ENCODE measurements at regions not wholly inside any gene's neighbourhood (a gene's known extent, or its start where the extent isn't known, plus 50 kb on each side); places are given as distances from the start of the nearest gene placed in this dataset.

DNA sequence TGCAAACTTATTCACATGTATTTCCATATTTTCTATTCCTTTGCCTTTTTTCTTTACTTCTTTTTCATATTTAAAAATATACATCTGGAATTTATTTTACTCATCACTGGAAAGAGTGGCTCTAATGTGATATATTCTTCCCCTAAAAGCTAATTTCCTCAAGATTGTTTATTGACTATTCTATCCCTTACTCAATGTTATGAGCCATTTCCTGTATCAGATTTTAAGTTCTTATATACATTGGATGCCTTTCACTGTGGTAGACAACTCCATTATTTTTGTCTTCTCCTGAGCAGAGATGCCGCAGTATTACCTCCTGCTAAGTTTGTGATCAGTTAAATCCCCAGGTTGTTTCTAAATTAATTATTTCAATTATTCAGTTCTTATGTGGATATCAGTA, 418.4 kb upstream of the JAG1 start:
- H3K36me3 ChIP-seq (replicated peaks; ENCODE audit: low read depth, low read length), result no peaks in the 10 kb centered on the region
- H3K79me2 ChIP-seq (ENCODE audit: low read length), result no peaks in the 10 kb centered on the region
- H2AFZ ChIP-seq (ENCODE audit: low read depth, low read length), result no peak overlapping the region
- H3K4me1 ChIP-seq (ENCODE audit: low read length), result no peaks in the 10 kb centered on the region
- no peaks in the 10 kb centered on the region for H4K20me1 ChIP-seq (ENCODE audit: insufficient read depth, low read length)
- no peak overlapping the region for H3K4me2 ChIP-seq (ENCODE audit: low read length)
- no peak overlapping the region for H3K27ac ChIP-seq (ENCODE audit: low read length)
- no peak overlapping the region for H3K4me3 ChIP-seq (ENCODE audit: low read length)
- no peaks in the 10 kb centered on the region for H3K27me3 ChIP-seq (ENCODE audit: low read depth, low read length)
- no peak overlapping the region for H3K9ac ChIP-seq (ENCODE audit: low read length)
- TF ChIP-seq, protein P1, sequence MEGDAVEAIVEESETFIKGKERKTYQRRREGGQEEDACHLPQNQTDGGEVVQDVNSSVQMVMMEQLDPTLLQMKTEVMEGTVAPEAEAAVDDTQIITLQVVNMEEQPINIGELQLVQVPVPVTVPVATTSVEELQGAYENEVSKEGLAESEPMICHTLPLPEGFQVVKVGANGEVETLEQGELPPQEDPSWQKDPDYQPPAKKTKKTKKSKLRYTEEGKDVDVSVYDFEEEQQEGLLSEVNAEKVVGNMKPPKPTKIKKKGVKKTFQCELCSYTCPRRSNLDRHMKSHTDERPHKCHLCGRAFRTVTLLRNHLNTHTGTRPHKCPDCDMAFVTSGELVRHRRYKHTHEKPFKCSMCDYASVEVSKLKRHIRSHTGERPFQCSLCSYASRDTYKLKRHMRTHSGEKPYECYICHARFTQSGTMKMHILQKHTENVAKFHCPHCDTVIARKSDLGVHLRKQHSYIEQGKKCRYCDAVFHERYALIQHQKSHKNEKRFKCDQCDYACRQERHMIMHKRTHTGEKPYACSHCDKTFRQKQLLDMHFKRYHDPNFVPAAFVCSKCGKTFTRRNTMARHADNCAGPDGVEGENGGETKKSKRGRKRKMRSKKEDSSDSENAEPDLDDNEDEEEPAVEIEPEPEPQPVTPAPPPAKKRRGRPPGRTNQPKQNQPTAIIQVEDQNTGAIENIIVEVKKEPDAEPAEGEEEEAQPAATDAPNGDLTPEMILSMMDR (IDR thresholded peaks at IDR 0.05; ENCODE audit: low read depth, low read length), result no peak
- no peak for TF ChIP-seq EZH2phosphoT487 (IDR thresholded peaks at IDR 0.05; ENCODE audit: low read depth)
- no peaks in the 10 kb centered on the region for H3K9me3 ChIP-seq (ENCODE audit: insufficient read depth, low read length)

DNA sequence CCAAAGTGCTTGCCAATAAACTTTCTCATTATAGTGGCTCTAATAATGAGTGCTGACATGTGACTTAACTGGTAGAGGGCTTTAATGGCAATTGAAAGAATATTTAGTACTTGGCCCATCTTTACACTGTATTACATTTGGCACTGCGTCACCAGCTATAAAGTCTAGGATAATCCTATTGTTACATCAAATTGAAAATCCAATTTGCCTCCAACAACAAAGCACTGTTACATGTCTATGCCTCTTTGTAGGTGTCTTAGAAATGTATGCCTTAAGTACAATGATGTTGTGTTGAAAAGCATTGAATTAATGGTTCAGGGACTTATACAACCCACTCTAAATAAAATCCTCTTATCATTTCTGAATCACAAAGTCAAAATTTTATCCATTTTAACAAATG, 420.4 kb upstream of the JAG1 start:
- no peaks in the 10 kb centered on the region for H3K4me1 ChIP-seq (ENCODE audit: low read length)
- H4K20me1 ChIP-seq (ENCODE audit: insufficient read depth, low read length), result no peaks in the 10 kb centered on the region
- H3K79me2 ChIP-seq (ENCODE audit: low read length), result no peaks in the 10 kb centered on the region
- no peak overlapping the region for H2AFZ ChIP-seq (ENCODE audit: low read depth, low read length)
- no peaks in the 10 kb centered on the region for H3K9me3 ChIP-seq (ENCODE audit: insufficient read depth, low read length)
- H3K9ac ChIP-seq (ENCODE audit: low read length), result no peak overlapping the region
- H3K27me3 ChIP-seq (ENCODE audit: low read depth, low read length), result peaks cover 5% of the 10 kb centered on the region; the same call in 1 of the 2 replicates
- H3K36me3 ChIP-seq (replicated peaks; ENCODE audit: low read depth, low read length), result no peaks in the 10 kb centered on the region
- TF ChIP-seq, protein P1 (IDR thresholded peaks at IDR 0.05; ENCODE audit: low read depth, low read length), result no peak
- no peak for TF ChIP-seq EZH2phosphoT487 (IDR thresholded peaks at IDR 0.05; ENCODE audit: low read depth)
- H3K4me3 ChIP-seq (ENCODE audit: low read length), result no peak overlapping the region
- H3K4me2 ChIP-seq (ENCODE audit: low read length), result no peak overlapping the region
- H3K27ac ChIP-seq (ENCODE audit: low read length), result no peak overlapping the region

DNA sequence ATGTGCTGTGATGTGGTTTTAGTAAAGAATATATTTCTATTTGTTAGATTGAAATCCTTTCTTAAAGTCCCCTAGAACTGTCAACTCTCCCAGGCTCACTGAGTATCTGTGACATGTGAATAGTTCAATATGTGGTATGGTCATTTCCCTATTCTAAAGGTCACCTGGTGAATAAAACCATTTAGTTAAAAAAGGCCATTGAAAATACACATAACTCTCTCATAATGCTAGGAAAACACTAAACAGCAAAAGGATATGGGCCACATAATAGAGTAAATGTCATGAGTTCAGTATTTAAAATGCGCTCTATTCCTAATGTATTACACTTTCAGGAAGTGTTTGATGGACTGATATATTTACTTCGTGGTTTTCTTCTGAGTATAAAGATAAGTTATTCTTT, 420.9 kb upstream of the JAG1 start:
- no peaks in the 10 kb centered on the region for H3K9me3 ChIP-seq (ENCODE audit: insufficient read depth, low read length)
- no peaks in the 10 kb centered on the region for H3K4me1 ChIP-seq (ENCODE audit: low read length)
- H2AFZ ChIP-seq (ENCODE audit: low read depth, low read length), result no peak overlapping the region
- no peak overlapping the region for H3K27ac ChIP-seq (ENCODE audit: low read length)
- H3K4me3 ChIP-seq (ENCODE audit: low read length), result no peak overlapping the region
- no peaks in the 10 kb centered on the region for H4K20me1 ChIP-seq (ENCODE audit: insufficient read depth, low read length)
- TF ChIP-seq EZH2phosphoT487 (IDR thresholded peaks at IDR 0.05; ENCODE audit: low read depth), result no peak
- TF ChIP-seq, protein P1 (IDR thresholded peaks at IDR 0.05; ENCODE audit: low read depth, low read length), result no peak
- H3K27me3 ChIP-seq (ENCODE audit: low read depth, low read length), result peaks cover 5% of the 10 kb centered on the region; the same call in 1 of the 2 replicates
- H3K36me3 ChIP-seq (replicated peaks; ENCODE audit: low read depth, low read length), result no peaks in the 10 kb centered on the region
- no peak overlapping the region for H3K9ac ChIP-seq (ENCODE audit: low read length)
- H3K4me2 ChIP-seq (ENCODE audit: low read length), result no peak overlapping the region
- no peaks in the 10 kb centered on the region for H3K79me2 ChIP-seq (ENCODE audit: low read length)

DNA sequence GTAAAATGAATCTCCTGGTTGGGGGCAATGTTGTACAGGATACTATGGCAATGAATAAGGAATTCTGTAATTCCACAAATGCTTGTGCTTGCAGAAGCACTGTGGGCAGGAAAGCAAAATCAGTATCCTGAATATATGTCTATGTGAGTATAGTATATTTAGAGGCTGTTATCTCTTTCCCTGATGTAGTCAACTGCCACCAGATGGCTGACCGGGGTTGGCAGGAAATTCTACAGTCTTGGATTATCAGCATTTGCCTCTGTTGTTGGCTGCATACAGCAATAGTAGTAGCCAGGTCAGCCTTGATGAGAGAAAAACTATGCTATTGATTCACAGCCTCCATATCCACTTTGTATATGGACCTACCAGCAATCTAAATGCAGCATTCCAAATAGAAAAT, 425.1 kb upstream of the JAG1 start:
- Histone ChIP-seq H3K4me1 (ENCODE audit: low read length) (no peaks in the 10 kb centered on the region), H3K9ac (ENCODE audit: low read length) (no peak overlapping the region), H3K79me2 (ENCODE audit: low read length) (no peaks in the 10 kb centered on the region), H4K20me1 (ENCODE audit: insufficient read depth, low read length) (no peaks in the 10 kb centered on the region), H3K27me3 (ENCODE audit: low read depth, low read length) (peaks cover 8% of the 10 kb centered on the region; the same call in 1 of the 2 replicates), H3K9me3 (ENCODE audit: insufficient read depth, low read length) (no peaks in the 10 kb centered on the region), H3K4me2 (ENCODE audit: low read length) (no peak overlapping the region), H3K27ac (ENCODE audit: low read length) (no peak overlapping the region), H2AFZ (ENCODE audit: low read depth, low read length) (no peak overlapping the region), H3K36me3 (replicated peaks; ENCODE audit: low read depth, low read length) (no peaks in the 10 kb centered on the region), H3K4me3 (ENCODE audit: low read length) (no peak overlapping the region)
- TF ChIP-seq, protein P1 (IDR thresholded peaks at IDR 0.05; ENCODE audit: low read depth, low read length), result peak; percentile 35; the same call in 1 of the 2 replicates
- no peak for TF ChIP-seq EZH2phosphoT487 (IDR thresholded peaks at IDR 0.05; ENCODE audit: low read depth)

All from OCI-LY3 (cell line).